SH-SY5Y (cell line): ENCODE measurements at regions not wholly inside any gene's neighbourhood (a gene's known extent, or its start where the extent isn't known, plus 50 kb on each side); places are given as distances from the start of the nearest gene placed in this dataset.

Source experiments
- GATA2 ChIP-seq: IDR thresholded peaks from 2 replicates; pipeline ENCODE4 v1.6.1; 2011; ENCODE audit warnings: mild to moderate bottlenecking, low read depth, low read length
- GATA3 ChIP-seq: IDR thresholded peaks from 2 replicates; pipeline ENCODE4 v1.6.1; 2011; ENCODE audit warnings: low read depth, mild to moderate bottlenecking, low read length, moderate library complexity

DNA sequence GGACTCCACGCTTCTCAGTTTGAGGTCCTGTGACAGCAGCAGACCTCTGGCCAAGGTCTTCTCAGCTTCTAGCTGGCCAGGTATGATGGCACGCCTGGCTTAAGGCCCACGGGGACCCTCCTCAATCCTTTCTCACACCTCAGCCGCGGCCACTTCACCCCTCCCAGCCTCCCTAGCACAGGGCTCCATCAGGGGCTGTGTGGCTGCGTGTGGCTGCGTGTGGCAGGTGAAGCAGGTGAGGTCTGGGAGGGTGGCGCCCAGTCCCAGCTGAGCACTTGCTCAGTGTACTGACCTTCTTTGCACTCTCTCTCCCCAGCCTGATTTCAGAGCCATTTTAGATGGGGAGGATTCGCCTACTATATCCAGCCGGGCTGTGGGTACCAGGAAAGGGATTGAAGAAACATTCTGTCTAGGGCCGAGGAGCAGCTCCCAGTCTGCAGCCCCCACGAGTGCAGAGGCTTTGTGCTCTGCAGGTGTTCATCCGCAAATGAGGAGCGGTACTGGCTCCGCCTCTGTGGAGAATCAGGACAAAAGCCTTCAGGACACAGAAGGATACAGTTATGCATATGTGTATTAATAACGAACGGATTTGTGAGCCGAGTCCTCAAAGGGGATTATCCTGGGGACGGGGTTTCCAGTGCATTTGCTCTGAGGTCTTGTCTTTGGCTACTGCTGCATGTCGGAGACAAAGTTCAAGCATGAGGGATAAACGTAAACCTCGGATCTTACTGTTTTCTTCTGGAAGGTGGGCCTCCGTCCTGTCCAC is 236.9 kb upstream of the RAB6C start:
- TF ChIP-seq GATA2: no peak
- no peak for TF ChIP-seq GATA3
